ENCODE measurements at regions not wholly inside any gene's neighbourhood (a gene's known extent, or its start where the extent isn't known, plus 50 kb on each side); places are given as distances from the start of the nearest gene placed in this dataset.

DNA sequence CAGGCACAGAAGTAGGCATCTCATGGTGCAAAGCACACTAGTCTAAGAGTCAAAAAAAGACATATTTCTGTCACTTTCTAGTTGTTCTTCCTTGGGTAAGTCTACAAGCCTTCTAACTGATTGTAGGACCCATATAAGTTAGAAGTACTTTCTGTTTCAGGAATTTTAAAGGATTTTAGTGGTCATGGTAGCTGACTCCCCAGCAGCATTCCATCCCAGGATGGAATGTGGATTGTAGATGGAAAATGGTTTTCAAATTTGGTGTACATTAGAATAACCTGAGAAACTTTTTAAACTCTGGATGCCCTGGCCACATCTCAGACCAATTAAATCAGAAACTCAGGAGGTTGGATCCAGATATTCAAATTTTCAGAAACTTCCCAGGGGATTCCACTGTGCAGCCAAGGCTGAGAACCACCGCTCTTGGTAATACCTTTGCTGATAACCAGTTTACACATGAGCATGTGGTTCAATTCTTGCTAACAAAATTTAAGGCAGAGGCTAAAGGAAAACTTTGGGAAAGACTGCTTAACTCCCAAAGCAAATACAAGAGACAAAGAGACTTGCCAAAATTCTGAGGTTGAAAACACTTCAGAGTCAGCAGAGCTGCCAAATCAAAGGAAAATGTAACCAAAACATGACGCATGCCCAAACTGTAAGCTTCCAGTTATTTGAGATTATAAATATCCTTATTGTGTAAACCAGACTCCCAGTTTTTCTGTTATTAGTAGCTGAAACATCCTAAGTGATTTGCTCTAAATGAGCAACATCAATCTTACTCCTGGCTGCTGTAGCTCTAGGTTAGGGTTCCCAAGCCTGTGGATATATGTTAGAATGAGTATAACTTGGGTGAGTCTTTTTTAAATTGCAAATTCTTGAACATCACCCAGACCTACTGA, 145.4 kb upstream of the MTAP start:
- no peaks in the 10 kb centered on the region for H3K9me3 Mint-ChIP-seq (ENCODE audit: low read depth)
- H3K27me3 Mint-ChIP-seq (ENCODE audit: low read depth): peaks cover 19% of the 10 kb centered on the region
- no peak for DNase-seq (ENCODE audit: low spot score)
- H3K36me3 Mint-ChIP-seq (ENCODE audit: low read depth): no peaks in the 10 kb centered on the region
- H3K4me3 Mint-ChIP-seq (ENCODE audit: unreplicated experiment): no peak overlapping the region
- TF ChIP-seq, protein P1, sequence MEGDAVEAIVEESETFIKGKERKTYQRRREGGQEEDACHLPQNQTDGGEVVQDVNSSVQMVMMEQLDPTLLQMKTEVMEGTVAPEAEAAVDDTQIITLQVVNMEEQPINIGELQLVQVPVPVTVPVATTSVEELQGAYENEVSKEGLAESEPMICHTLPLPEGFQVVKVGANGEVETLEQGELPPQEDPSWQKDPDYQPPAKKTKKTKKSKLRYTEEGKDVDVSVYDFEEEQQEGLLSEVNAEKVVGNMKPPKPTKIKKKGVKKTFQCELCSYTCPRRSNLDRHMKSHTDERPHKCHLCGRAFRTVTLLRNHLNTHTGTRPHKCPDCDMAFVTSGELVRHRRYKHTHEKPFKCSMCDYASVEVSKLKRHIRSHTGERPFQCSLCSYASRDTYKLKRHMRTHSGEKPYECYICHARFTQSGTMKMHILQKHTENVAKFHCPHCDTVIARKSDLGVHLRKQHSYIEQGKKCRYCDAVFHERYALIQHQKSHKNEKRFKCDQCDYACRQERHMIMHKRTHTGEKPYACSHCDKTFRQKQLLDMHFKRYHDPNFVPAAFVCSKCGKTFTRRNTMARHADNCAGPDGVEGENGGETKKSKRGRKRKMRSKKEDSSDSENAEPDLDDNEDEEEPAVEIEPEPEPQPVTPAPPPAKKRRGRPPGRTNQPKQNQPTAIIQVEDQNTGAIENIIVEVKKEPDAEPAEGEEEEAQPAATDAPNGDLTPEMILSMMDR (IDR thresholded peaks at IDR 0.05): no peak
- H3K27ac Mint-ChIP-seq (ENCODE audit: unreplicated experiment): no peak overlapping the region
- no peaks in the 10 kb centered on the region for H3K4me1 Mint-ChIP-seq (ENCODE audit: low read depth)

DNA sequence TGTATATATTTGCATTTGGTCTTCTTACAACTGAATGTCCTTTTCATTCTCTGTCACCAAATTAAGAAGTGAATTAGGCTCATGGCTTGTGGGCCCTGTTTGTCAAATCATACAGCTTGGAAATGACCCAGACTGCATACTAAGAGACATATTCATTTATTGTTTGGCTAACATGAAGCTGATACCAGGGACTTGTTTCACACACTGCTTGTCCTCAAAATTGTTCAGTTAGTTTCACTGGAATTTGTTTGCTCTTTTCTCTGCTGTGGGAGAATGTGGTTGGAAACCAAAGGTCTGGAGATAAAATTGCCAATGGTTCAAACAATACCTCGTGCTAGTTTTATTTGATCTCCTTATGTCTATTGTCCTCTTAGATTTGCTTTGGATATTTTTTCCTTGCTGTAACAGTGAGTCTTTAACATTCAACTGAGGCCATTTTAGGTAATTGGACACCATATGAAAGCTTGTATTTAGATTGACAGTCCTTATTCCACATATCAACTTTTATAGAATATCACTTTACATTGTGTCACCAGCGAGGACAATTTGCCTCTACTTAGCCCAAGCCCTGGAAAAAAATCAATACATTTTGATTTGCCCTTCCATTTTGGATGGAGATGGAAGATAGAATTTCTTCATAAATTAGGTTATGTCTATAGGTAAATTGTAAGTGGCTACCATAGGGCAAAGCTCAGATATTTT, 144.3 kb upstream of the MTAP start:
- Mint-ChIP-seq H3K27me3 (ENCODE audit: low read depth) (peaks cover 15% of the 10 kb centered on the region), H3K4me3 (ENCODE audit: unreplicated experiment) (no peak overlapping the region), H3K27ac (ENCODE audit: unreplicated experiment) (no peak overlapping the region), H3K4me1 (ENCODE audit: low read depth) (no peaks in the 10 kb centered on the region), H3K36me3 (ENCODE audit: low read depth) (no peaks in the 10 kb centered on the region), H3K9me3 (ENCODE audit: low read depth) (no peaks in the 10 kb centered on the region)
- no peak for DNase-seq (ENCODE audit: low spot score)
- TF ChIP-seq, protein P1 (IDR thresholded peaks at IDR 0.05): no peak

DNA sequence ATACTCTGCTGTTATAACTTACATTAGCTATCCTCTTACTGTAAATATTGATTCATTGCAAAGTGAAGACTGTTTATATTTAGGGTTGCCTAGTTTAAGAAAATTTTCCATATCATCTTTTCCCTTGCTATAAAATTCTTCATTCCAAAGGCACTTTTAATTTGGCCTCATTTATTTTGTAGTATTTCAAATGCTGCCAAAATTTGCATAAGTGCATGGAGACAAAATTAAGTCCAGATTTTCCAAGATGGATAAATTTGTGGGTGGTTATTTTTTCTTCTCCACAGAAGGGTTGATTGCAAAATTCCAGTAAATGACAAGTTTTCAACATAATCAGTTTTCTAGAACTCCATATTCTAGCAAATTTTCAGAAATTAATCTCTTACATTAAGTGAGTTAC, 141.5 kb upstream of the MTAP start:
- Mint-ChIP-seq H3K27ac (ENCODE audit: unreplicated experiment) (no peak overlapping the region), H3K36me3 (ENCODE audit: low read depth) (no peaks in the 10 kb centered on the region), H3K27me3 (ENCODE audit: low read depth) (peaks cover 11% of the 10 kb centered on the region), H3K4me3 (ENCODE audit: unreplicated experiment) (no peak overlapping the region), H3K9me3 (ENCODE audit: low read depth) (no peaks in the 10 kb centered on the region), H3K4me1 (ENCODE audit: low read depth) (no peaks in the 10 kb centered on the region)
- no peak for DNase-seq (ENCODE audit: low spot score)
- TF ChIP-seq, protein P1 (IDR thresholded peaks at IDR 0.05): no peak

DNA sequence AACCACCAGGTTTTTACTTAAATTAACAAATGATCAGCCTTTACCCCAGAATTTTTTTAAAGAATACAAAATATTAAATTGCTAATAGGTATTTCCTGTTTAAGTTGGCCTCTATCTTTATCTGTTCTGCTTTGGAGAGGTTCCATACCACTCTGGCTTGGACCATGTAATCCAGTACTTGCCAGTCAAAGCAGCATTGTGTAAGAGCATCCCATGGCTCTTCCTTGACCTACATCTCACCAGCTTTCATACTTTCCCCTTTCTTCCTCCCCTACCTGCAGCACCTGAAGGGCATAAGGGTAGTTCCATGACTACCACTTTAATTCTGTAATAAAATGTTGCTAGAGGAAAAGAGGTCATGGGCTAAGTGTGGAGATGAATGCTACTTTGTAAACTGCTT, 140.8 kb upstream of the MTAP start:
- no peaks in the 10 kb centered on the region for H3K4me1 Mint-ChIP-seq (ENCODE audit: low read depth)
- no peak overlapping the region for H3K4me3 Mint-ChIP-seq (ENCODE audit: unreplicated experiment)
- H3K9me3 Mint-ChIP-seq (ENCODE audit: low read depth): no peaks in the 10 kb centered on the region
- TF ChIP-seq, protein P1 (IDR thresholded peaks at IDR 0.05): no peak
- H3K27me3 Mint-ChIP-seq (ENCODE audit: low read depth): peaks cover 7% of the 10 kb centered on the region
- H3K27ac Mint-ChIP-seq (ENCODE audit: unreplicated experiment): no peak overlapping the region
- DNase-seq (ENCODE audit: low spot score): no peak
- H3K36me3 Mint-ChIP-seq (ENCODE audit: low read depth): no peaks in the 10 kb centered on the region

DNA sequence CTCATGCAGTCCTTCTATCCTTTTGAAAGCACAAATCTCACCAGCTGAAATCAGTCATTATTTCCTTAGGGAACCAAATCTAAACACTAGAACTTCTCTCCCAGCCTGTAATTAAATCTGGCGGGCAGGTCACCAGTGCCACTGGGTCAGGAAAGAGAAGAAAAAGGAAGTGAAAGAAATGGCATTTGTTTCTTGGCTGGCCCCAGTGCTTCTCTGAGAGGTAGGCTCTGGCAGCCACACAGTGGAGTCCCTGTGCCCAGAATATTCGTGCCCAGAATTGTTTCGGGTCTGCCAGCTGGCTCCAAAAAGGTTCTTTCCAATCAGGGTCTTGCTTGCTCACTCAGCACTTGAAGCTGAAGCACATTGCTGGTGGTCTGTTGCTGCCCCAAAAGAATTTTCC, 133.9 kb upstream of the MTAP start:
- no peaks in the 10 kb centered on the region for H3K9me3 Mint-ChIP-seq (ENCODE audit: low read depth)
- H3K36me3 Mint-ChIP-seq (ENCODE audit: low read depth): no peaks in the 10 kb centered on the region
- no peaks in the 10 kb centered on the region for H3K4me1 Mint-ChIP-seq (ENCODE audit: low read depth)
- no peak overlapping the region for H3K27ac Mint-ChIP-seq (ENCODE audit: unreplicated experiment)
- DNase-seq (ENCODE audit: low spot score): no peak
- H3K4me3 Mint-ChIP-seq (ENCODE audit: unreplicated experiment): no peak overlapping the region
- TF ChIP-seq, protein P1 (IDR thresholded peaks at IDR 0.05): no peak
- H3K27me3 Mint-ChIP-seq (ENCODE audit: low read depth): peaks cover 2% of the 10 kb centered on the region
